NT2/D1 (cell line): ENCODE measurements at regions not wholly inside any gene's neighbourhood (a gene's known extent, or its start where the extent isn't known, plus 50 kb on each side); places are given as distances from the start of the nearest gene placed in this dataset.

ENCODE experiments used
- SUZ12 ChIP-seq: IDR thresholded peaks from 2 replicates; pipeline ENCODE4 v1.6.1; 2011; ENCODE audit not compliant: insufficient read length, insufficient read depth; ENCODE audit errors: extremely low read depth
- ZNF274 ChIP-seq: IDR thresholded peaks from 2 replicates; pipeline ENCODE4 v1.6.1; 2011; ENCODE audit warnings: mild to moderate bottlenecking, low read depth, low read length

GRCh38 chr4:132619968-132620367, 529.1 kb upstream of the PCDH10 start:
- TF ChIP-seq ZNF274 = no peak
- no peak for TF ChIP-seq SUZ12
